HepG2 (cell line): ENCODE measurements at regions not wholly inside any gene's neighbourhood (a gene's known extent, or its start where the extent isn't known, plus 50 kb on each side); places are given as distances from the start of the nearest gene placed in this dataset.

ENCODE experiments used
- ATAC-seq: fragments of 200-7000 bp; cut with Tn5 transposase; 3 replicates; pipeline ENCODE4 v1.9.1; 2020; ENCODE audit warnings: mild to moderate bottlenecking, moderate library complexity
- BruUV-seq: library from RNA; stranded (reverse); fragments of 400-500 nt; replicated peaks from 2 replicates; lab custom pipeline; 2021; lab: Mats Ljungman, UMichigan
- CTCF ChIA-PET: fragments of 300-600 bp; formaldehyde crosslinking; extraction: SDS; loops from one replicate; lab custom pipeline; 2021; ENCODE audit warnings: low total read pairs, inconsistent platforms, low intra/inter-chr PET ratio; lab: Yijun Ruan, JAX
- POLR2A ChIA-PET: fragments of 350-600 bp; sonication (Branson Sonifier 250); formaldehyde crosslinking; loops from one replicate; lab custom pipeline; 2020; ENCODE audit warnings: antibody characterized with exemption, inconsistent platforms; lab: Yijun Ruan, JAX
- DNase-seq: peaks from one replicate; pipeline ENCODE4 v3.0.0-alpha.2; 2015; ENCODE audit warnings: low spot score
- FAIRE-seq: peaks from 3 replicates; lab custom pipeline; 2011; peaks lifted over from hg19 to GRCh38; lab: Jason Lieb, UNC
- H2AFZ ChIP-seq: one replicate; pipeline ENCODE4 v1.6.1; 2011; ENCODE audit warnings: low read length, inconsistent platforms
- H3K27ac ChIP-seq: fragments of 300-600 bp; 3 replicates; pipeline ENCODE4 v1.8.0; 2011; ENCODE audit warnings: mixed run types, mild to moderate bottlenecking, mixed read lengths, low read length, inconsistent platforms; ENCODE audit not compliant: insufficient read depth; ENCODE audit errors: extremely low read length
- H3K27me3 ChIP-seq, 2 experiments: fragments of 200-600 bp in 1 of 2; 2 replicates in 1 of 2; 3 replicates in 1 of 2; pipeline versions ENCODE4 v1.6.0 to v1.8.0; 2011; ENCODE audit warnings: low read length in 2 of 2, mild to moderate bottlenecking in 2 of 2, moderate library complexity in 2 of 2, inconsistent platforms in 1 of 2; ENCODE audit not compliant: insufficient read depth in 2 of 2, control insufficient read depth in 1 of 2
- H3K36me3 ChIP-seq, 2 experiments: fragments of 200-600 bp in 1 of 2; replicated peaks in 1 of 2; 2 replicates in 1 of 2; 3 replicates in 1 of 2; pipeline versions ENCODE4 v1.5.1 to v1.8.0; 2011; ENCODE audit warnings: low read length in 2 of 2, inconsistent platforms in 1 of 2; ENCODE audit not compliant: insufficient read depth in 2 of 2, control insufficient read depth in 1 of 2
- H3K4me1 ChIP-seq: 2 replicates; pipeline ENCODE4 v1.5.1; 2012; ENCODE audit warnings: low read length, inconsistent platforms; ENCODE audit not compliant: insufficient read depth
- H3K4me2 ChIP-seq: 2 replicates; pipeline ENCODE4 v1.6.0; 2011; ENCODE audit warnings: low read depth, low read length, inconsistent platforms
- H3K4me3 ChIP-seq, 3 experiments: fragments of 200-600 bp in 1 of 3; sonication (generic), shearing (Covaris generic) in 1 of 3; replicated peaks in 1 of 3; 2 replicates each; pipeline ENCODE4 v1.5.1; 2011 to 2016; ENCODE audit warnings: low read length in 3 of 3, inconsistent platforms in 2 of 3, low read depth in 2 of 3, mild to moderate bottlenecking in 2 of 3, control low read depth in 1 of 3, mixed read lengths in 1 of 3; ENCODE audit not compliant: insufficient read depth in 1 of 3
- H3K79me2 ChIP-seq: one replicate; pipeline ENCODE4 v1.6.1; 2011; ENCODE audit warnings: low read length, inconsistent platforms; ENCODE audit not compliant: insufficient read depth
- H3K9ac ChIP-seq: 2 replicates; pipeline ENCODE4 v1.6.0; 2011; ENCODE audit warnings: mild to moderate bottlenecking, low read depth, low read length, inconsistent platforms; ENCODE audit not compliant: insufficient read depth
- H3K9me3 ChIP-seq: 2 replicates; pipeline ENCODE4 v1.5.1; 2012; ENCODE audit warnings: mild to moderate bottlenecking, low read length
- H4K20me1 ChIP-seq: 2 replicates; pipeline ENCODE4 v1.6.0; 2011; ENCODE audit warnings: inconsistent platforms, mild to moderate bottlenecking, low read length, moderate library complexity; ENCODE audit not compliant: insufficient read depth
- BCL6 ChIP-seq: IDR thresholded peaks from 2 replicates; pipeline ENCODE4 v1.6.1; 2016; ENCODE audit warnings: missing genetic modification reagents, missing compliant biosample characterization
- HNF4G ChIP-seq, 2 experiments: sonication (generic) in 1 of 2; formaldehyde crosslinking in 1 of 2; IDR thresholded peaks; 2 replicates each; pipeline versions ENCODE4 v1.4.0 to v1.6.1; 2011 to 2020; ENCODE audit warnings: borderline replicate concordance in 2 of 2, low read depth in 2 of 2, mild to moderate bottlenecking in 2 of 2, low read length in 1 of 2, missing genetic modification reagents in 1 of 2, moderate library complexity in 1 of 2
- KIAA2018 ChIP-seq: sonication (generic); formaldehyde crosslinking; IDR thresholded peaks from 2 replicates; pipeline ENCODE4 v1.5.0; 2020; ENCODE audit warnings: mild to moderate bottlenecking, missing genetic modification reagents, borderline replicate concordance
- KLF12 ChIP-seq: sonication (generic); formaldehyde crosslinking; IDR thresholded peaks from 2 replicates; pipeline ENCODE4 v1.4.0; 2020; ENCODE audit warnings: missing genetic modification reagents, borderline replicate concordance
- NFAT5 ChIP-seq: sonication (generic); formaldehyde crosslinking; IDR thresholded peaks from 2 replicates; pipeline ENCODE4 v1.4.0; 2020; ENCODE audit warnings: missing genetic modification reagents
- RBM39 ChIP-seq: fragments of 200-400 bp; formaldehyde crosslinking; IDR thresholded peaks from one replicate; pipeline ENCODE4 v1.6.1; 2018; ENCODE audit warnings: antibody characterized with exemption, mild to moderate bottlenecking, low read depth, low read length; ENCODE audit not compliant: poor library complexity, severe bottlenecking
- SAFB2 ChIP-seq: sonication (generic); formaldehyde crosslinking; IDR thresholded peaks from 2 replicates; pipeline ENCODE4 v1.5.1; 2020; ENCODE audit warnings: missing genetic modification reagents, low read depth, mild to moderate bottlenecking, borderline replicate concordance
- TP53 ChIP-seq: sonication (generic); formaldehyde crosslinking; conservative IDR thresholded peaks from 2 replicates; pipeline ENCODE4 v1.4.0; 2020; ENCODE audit warnings: missing genetic modification reagents
- ZNF678 ChIP-seq: sonication (generic); formaldehyde crosslinking; IDR thresholded peaks from 2 replicates; pipeline ENCODE4 v1.4.0; 2020; ENCODE audit warnings: mild to moderate bottlenecking, missing genetic modification reagents
- ZSCAN21 ChIP-seq: sonication (generic); formaldehyde crosslinking; IDR thresholded peaks from 2 replicates; pipeline ENCODE4 v1.8.0; 2022; ENCODE audit warnings: mild to moderate bottlenecking, missing genetic modification reagents, moderate library complexity, borderline replicate concordance
- WGBS: methylation state at CpG from one replicate; pipeline ENCODE4 v1.1.6; 2017; ENCODE audit warnings: low lambda C conversion rate; 5-methylcytosine and 5-hydroxymethylcytosine counted together
- in situ Hi-C: cut with HindIII; loops from 2 replicates; pipeline ENCODE4 v1.10.0; 2017; ENCODE audit warnings: low pct_unique_long_range_greater_than_20kb; ENCODE audit not compliant: extremely low pct_ligation_motif_present
- intact Hi-C: fragments of 100-400 bp; cut with micrococcal nuclease; formaldehyde crosslinking; loops from one replicate; pipeline ENCODE4 v1.10.0; 2022; ENCODE audit not compliant: unreplicated experiment

- H3K4me1 ChIP-seq = no peaks in the 10 kb centered on the region
- intact Hi-C loops (no loop called here), in situ Hi-C loops (no loop called here)
- no TSS peak for BruUV-seq
- ChIA-PET CTCF (no interaction called here), POLR2A (no interaction called here)
- H3K36me3 ChIP-seq = no peaks in the 10 kb centered on the region
- no peak overlapping the region for H3K4me3 ChIP-seq
- DNase-seq (no peak), ATAC-seq (no peak), FAIRE-seq (no peak)
- H3K79me2 ChIP-seq = no peaks in the 10 kb centered on the region
- H3K4me2 ChIP-seq = no peak overlapping the region
- H2AFZ ChIP-seq = no peak overlapping the region
- H3K27ac ChIP-seq = no peak overlapping the region
- H3K27me3 ChIP-seq = no peaks in the 10 kb centered on the region
- WGBS = 37% methylated on average over 2 of the region's 2 CpGs
- H3K9me3 ChIP-seq = no peaks in the 10 kb centered on the region
- H4K20me1 ChIP-seq = no peaks in the 10 kb centered on the region
- H3K9ac ChIP-seq = no peak overlapping the region
- TF ChIP-seq KLF12 (no peak), HNF4G (IDR thresholded peaks at IDR 0.05; ENCODE audit: borderline replicate concordance, low read depth, low read length) (no peak), HNF4G (CRISPR knock-in tag; IDR thresholded peaks at IDR 0.05; ENCODE audit: borderline replicate concordance, low read depth) (no peak), RBM39 (no peak), BCL6 (CRISPR knock-in tag) (no peak), TP53 (CRISPR knock-in tag) (no peak), SAFB2 (CRISPR knock-in tag) (no peak), KIAA2018 (CRISPR knock-in tag) (no peak), ZSCAN21 (CRISPR knock-in tag) (no peak), ZNF678 (CRISPR knock-in tag) (no peak), NFAT5 (CRISPR knock-in tag) (no peak)
These were observed 67.5 kb upstream of the STK17B start for GRCh38 chr2:196238836-196239380.
